GM23248 (cell line): ENCODE measurements at regions not wholly inside any gene's neighbourhood (a gene's known extent, or its start where the extent isn't known, plus 50 kb on each side); places are given as distances from the start of the nearest gene placed in this dataset.

Experiments used
- EZH2 ChIP-seq: fragments of 200-600 bp; sonication (generic); IDR thresholded peaks from 2 replicates; pipeline ENCODE4 v1.6.1; 2018; ENCODE audit warnings: antibody characterized with exemption, mild to moderate bottlenecking; ENCODE audit not compliant: insufficient read depth, poor library complexity, severe bottlenecking
- EZH2phosphoT487 ChIP-seq: fragments of 200-600 bp; sonication (generic); IDR thresholded peaks from 2 replicates; pipeline ENCODE4 v1.6.1; 2018; ENCODE audit warnings: antibody characterized with exemption, moderate library complexity, mild to moderate bottlenecking, low read depth; ENCODE audit not compliant: insufficient read depth

- no peak for TF ChIP-seq EZH2
- no peak for TF ChIP-seq EZH2phosphoT487
Measured at GRCh38 chr16:65788434-65789140, 577.9 kb upstream of the CDH5 start.
